HepG2 (cell line): ENCODE measurements at regions not wholly inside any gene's neighbourhood (a gene's known extent, or its start where the extent isn't known, plus 50 kb on each side); places are given as distances from the start of the nearest gene placed in this dataset.

Experiments used
- ATAC-seq: fragments of 200-7000 bp; cut with Tn5 transposase; 3 replicates; pipeline ENCODE4 v1.9.1; 2020; ENCODE audit warnings: mild to moderate bottlenecking, moderate library complexity
- BruUV-seq: library from RNA; stranded (reverse); fragments of 400-500 nt; replicated peaks from 2 replicates; lab custom pipeline; 2021; lab: Mats Ljungman, UMichigan
- CTCF ChIA-PET: fragments of 300-600 bp; formaldehyde crosslinking; extraction: SDS; loops from one replicate; lab custom pipeline; 2021; ENCODE audit warnings: low total read pairs, inconsistent platforms, low intra/inter-chr PET ratio; lab: Yijun Ruan, JAX
- POLR2A ChIA-PET: fragments of 350-600 bp; sonication (Branson Sonifier 250); formaldehyde crosslinking; loops from one replicate; lab custom pipeline; 2020; ENCODE audit warnings: antibody characterized with exemption, inconsistent platforms; lab: Yijun Ruan, JAX
- DNase-seq: peaks from one replicate; pipeline ENCODE4 v3.0.0-alpha.2; 2015; ENCODE audit warnings: low spot score
- FAIRE-seq: peaks from 3 replicates; lab custom pipeline; 2011; peaks lifted over from hg19 to GRCh38; lab: Jason Lieb, UNC
- H2AFZ ChIP-seq: one replicate; pipeline ENCODE4 v1.6.1; 2011; ENCODE audit warnings: low read length, inconsistent platforms
- H3K27ac ChIP-seq: fragments of 300-600 bp; 3 replicates; pipeline ENCODE4 v1.8.0; 2011; ENCODE audit warnings: mixed run types, mild to moderate bottlenecking, mixed read lengths, low read length, inconsistent platforms; ENCODE audit not compliant: insufficient read depth; ENCODE audit errors: extremely low read length
- H3K27me3 ChIP-seq, 2 experiments: fragments of 200-600 bp in 1 of 2; 2 replicates in 1 of 2; 3 replicates in 1 of 2; pipeline versions ENCODE4 v1.6.0 to v1.8.0; 2011; ENCODE audit warnings: low read length in 2 of 2, mild to moderate bottlenecking in 2 of 2, moderate library complexity in 2 of 2, inconsistent platforms in 1 of 2; ENCODE audit not compliant: insufficient read depth in 2 of 2, control insufficient read depth in 1 of 2
- H3K36me3 ChIP-seq, 2 experiments: fragments of 200-600 bp in 1 of 2; replicated peaks in 1 of 2; 2 replicates in 1 of 2; 3 replicates in 1 of 2; pipeline versions ENCODE4 v1.5.1 to v1.8.0; 2011; ENCODE audit warnings: low read length in 2 of 2, inconsistent platforms in 1 of 2; ENCODE audit not compliant: insufficient read depth in 2 of 2, control insufficient read depth in 1 of 2
- H3K4me1 ChIP-seq: 2 replicates; pipeline ENCODE4 v1.5.1; 2012; ENCODE audit warnings: low read length, inconsistent platforms; ENCODE audit not compliant: insufficient read depth
- H3K4me2 ChIP-seq: 2 replicates; pipeline ENCODE4 v1.6.0; 2011; ENCODE audit warnings: low read depth, low read length, inconsistent platforms
- H3K4me3 ChIP-seq, 3 experiments: fragments of 200-600 bp in 1 of 3; sonication (generic), shearing (Covaris generic) in 1 of 3; replicated peaks in 1 of 3; 2 replicates each; pipeline ENCODE4 v1.5.1; 2011 to 2016; ENCODE audit warnings: low read length in 3 of 3, inconsistent platforms in 2 of 3, low read depth in 2 of 3, mild to moderate bottlenecking in 2 of 3, control low read depth in 1 of 3, mixed read lengths in 1 of 3; ENCODE audit not compliant: insufficient read depth in 1 of 3
- H3K79me2 ChIP-seq: one replicate; pipeline ENCODE4 v1.6.1; 2011; ENCODE audit warnings: low read length, inconsistent platforms; ENCODE audit not compliant: insufficient read depth
- H3K9ac ChIP-seq: 2 replicates; pipeline ENCODE4 v1.6.0; 2011; ENCODE audit warnings: mild to moderate bottlenecking, low read depth, low read length, inconsistent platforms; ENCODE audit not compliant: insufficient read depth
- H3K9me3 ChIP-seq: 2 replicates; pipeline ENCODE4 v1.5.1; 2012; ENCODE audit warnings: mild to moderate bottlenecking, low read length
- H4K20me1 ChIP-seq: 2 replicates; pipeline ENCODE4 v1.6.0; 2011; ENCODE audit warnings: inconsistent platforms, mild to moderate bottlenecking, low read length, moderate library complexity; ENCODE audit not compliant: insufficient read depth
- BRF2 ChIP-seq: sonication (generic); formaldehyde crosslinking; IDR thresholded peaks from 2 replicates; pipeline ENCODE4 v1.8.1; 2022; ENCODE audit warnings: mild to moderate bottlenecking, missing genetic modification reagents
- ERF ChIP-seq: IDR thresholded peaks from 2 replicates; pipeline ENCODE4 v1.6.1; 2018; ENCODE audit warnings: missing biosample characterization, missing genetic modification reagents
- ETS1 ChIP-seq: sonication (generic); formaldehyde crosslinking; IDR thresholded peaks from 2 replicates; pipeline ENCODE4 v1.4.0; 2020; ENCODE audit warnings: missing genetic modification reagents
- MIER3 ChIP-seq: IDR thresholded peaks from 2 replicates; pipeline ENCODE4 v1.6.1; 2016; ENCODE audit warnings: missing compliant biosample characterization, borderline replicate concordance
- NCOA2 ChIP-seq: sonication (generic); formaldehyde crosslinking; IDR thresholded peaks from 2 replicates; pipeline ENCODE4 v1.8.0; 2022; ENCODE audit warnings: inconsistent platforms
- SALL2 ChIP-seq: sonication (generic); formaldehyde crosslinking; IDR thresholded peaks from 2 replicates; pipeline ENCODE4 v1.8.1; 2023; ENCODE audit warnings: mild to moderate bottlenecking, missing genetic modification reagents, inconsistent platforms
- SMAD9 ChIP-seq: sonication (generic); formaldehyde crosslinking; IDR thresholded peaks from 2 replicates; pipeline ENCODE4 v1.5.1; 2020; ENCODE audit warnings: mild to moderate bottlenecking, missing genetic modification reagents
- TOPORS ChIP-seq: sonication (generic); formaldehyde crosslinking; IDR thresholded peaks from 2 replicates; pipeline ENCODE4 v1.8.0; 2023; ENCODE audit warnings: mild to moderate bottlenecking, missing genetic modification reagents
- U2AF1 ChIP-seq: fragments of 200-400 bp; formaldehyde crosslinking; optimal IDR thresholded peaks from 2 replicates; pipeline ENCODE3; 2017; ENCODE audit warnings: mild to moderate bottlenecking, low read depth, low read length
- XBP1 ChIP-seq: sonication (generic); formaldehyde crosslinking; IDR thresholded peaks from 2 replicates; pipeline ENCODE4 v1.5.0; 2020; ENCODE audit warnings: missing genetic modification reagents
- ZNF33B ChIP-seq: sonication (generic); formaldehyde crosslinking; IDR thresholded peaks from 2 replicates; pipeline ENCODE4 v1.5.1; 2020; ENCODE audit warnings: mild to moderate bottlenecking, missing genetic modification reagents
- ZSCAN20 ChIP-seq: sonication (generic); formaldehyde crosslinking; IDR thresholded peaks from 2 replicates; pipeline ENCODE4 v1.4.0; 2020; ENCODE audit warnings: missing genetic modification reagents, mild to moderate bottlenecking, borderline replicate concordance
- WGBS: methylation state at CpG from one replicate; pipeline ENCODE4 v1.1.6; 2017; ENCODE audit warnings: low lambda C conversion rate; 5-methylcytosine and 5-hydroxymethylcytosine counted together
- in situ Hi-C: cut with HindIII; loops from 2 replicates; pipeline ENCODE4 v1.10.0; 2017; ENCODE audit warnings: low pct_unique_long_range_greater_than_20kb; ENCODE audit not compliant: extremely low pct_ligation_motif_present
- intact Hi-C: fragments of 100-400 bp; cut with micrococcal nuclease; formaldehyde crosslinking; loops from one replicate; pipeline ENCODE4 v1.10.0; 2022; ENCODE audit not compliant: unreplicated experiment

GRCh38 chr22:27336151-27337090 is 465.1 kb downstream of the MN1 start (continued):
- TF ChIP-seq XBP1 (CRISPR knock-in tag) = no peak
- TF ChIP-seq SALL2 = no peak
- no peak for TF ChIP-seq BRF2 (CRISPR knock-in tag)
- no peak for TF ChIP-seq U2AF1

GRCh38 chr22:27337676-27338075 is 463.9 kb downstream of the MN1 start:
- WGBS = 0% methylated on average over 1 of the region's 2 CpGs
- no TSS peak for BruUV-seq
- H3K9ac ChIP-seq = no peak overlapping the region
- H3K79me2 ChIP-seq = no peaks in the 10 kb centered on the region
- no peaks in the 10 kb centered on the region for H3K36me3 ChIP-seq
- H4K20me1 ChIP-seq = no peaks in the 10 kb centered on the region
- in situ Hi-C loops = no loop called here
- H3K4me1 ChIP-seq = no peaks in the 10 kb centered on the region
- H3K4me2 ChIP-seq = no peak overlapping the region
- DNase-seq (no peak), FAIRE-seq (no peak), ATAC-seq (no peak)
- no peak overlapping the region for H2AFZ ChIP-seq
- no peak overlapping the region for H3K4me3 ChIP-seq
- no peak overlapping the region for H3K27ac ChIP-seq
- no peaks in the 10 kb centered on the region; a peak in 1 of 5 replicates for H3K27me3 ChIP-seq
- POLR2A ChIA-PET = no interaction called here
- intact Hi-C loops = no loop called here
- CTCF ChIA-PET = no interaction called here
- no peak for TF ChIP-seq MIER3 (CRISPR knock-in tag)
- no peak for TF ChIP-seq ETS1 (CRISPR knock-in tag)
- TF ChIP-seq SMAD9 = no peak
- no peak for TF ChIP-seq ERF (CRISPR knock-in tag)
- no peak for TF ChIP-seq ZSCAN20 (CRISPR knock-in tag)
- TF ChIP-seq NCOA2 (CRISPR knock-in tag) = no peak
- TF ChIP-seq ZNF33B (CRISPR knock-in tag) = no peak
- no peak for TF ChIP-seq TOPORS
- no peaks in the 10 kb centered on the region for H3K9me3 ChIP-seq
